ENCODE measurements at regions not wholly inside any gene's neighbourhood (a gene's known extent, or its start where the extent isn't known, plus 50 kb on each side); places are given as distances from the start of the nearest gene placed in this dataset.
"Not testable (repeated sequence)": the region's sequence is repeated elsewhere in the genome, so short reads cannot be mapped to it uniquely, and the experiment has no call there.

DNA sequence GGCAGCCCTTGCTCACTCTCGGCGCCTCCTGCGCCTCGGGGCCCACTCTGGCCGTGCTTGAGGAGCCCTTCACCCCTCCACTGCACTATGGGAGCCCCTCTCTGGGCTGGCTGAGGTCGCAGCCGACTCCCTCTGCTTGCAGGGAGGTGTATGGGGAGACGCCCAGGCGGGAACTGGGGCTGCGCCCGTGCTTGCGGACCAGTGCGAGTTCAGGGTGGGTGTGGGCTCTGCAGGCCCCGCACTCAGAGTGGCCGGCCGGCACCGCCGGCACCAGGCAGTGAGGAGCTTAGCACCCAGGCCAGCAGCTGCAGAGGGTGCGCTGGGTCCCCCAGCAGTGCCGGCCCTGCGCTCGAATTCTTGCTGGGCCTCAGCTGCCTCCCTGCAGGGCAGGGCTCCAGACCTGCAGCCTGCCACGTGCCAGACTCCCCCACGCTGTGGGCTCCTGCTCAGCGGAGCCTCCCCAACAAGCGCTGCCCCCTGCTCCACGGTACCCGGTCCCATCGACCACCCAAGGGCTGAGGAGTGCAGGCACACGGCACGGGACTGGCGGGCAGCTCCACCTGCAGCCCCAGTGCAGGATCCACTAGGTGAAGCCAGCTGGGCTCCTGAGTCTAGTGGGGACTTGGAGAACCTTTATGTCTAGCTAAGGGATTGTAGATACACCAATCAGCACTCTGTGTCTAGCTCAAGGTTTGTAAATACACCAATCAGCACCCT lies 54.0 kb upstream of the WWC2 start:
- ATAC-seq (ENCODE audit: poor library complexity); H3K36me3 Mint-ChIP-seq (ENCODE audit: low read depth); H3K4me3 ChIP-seq (ENCODE audit: low read length); H3K27ac Mint-ChIP-seq; H3K4me1 ChIP-seq (ENCODE audit: insufficient read depth, low read length); H3K4me3 Mint-ChIP-seq; DNase-seq; CTCF ChIA-PET; H3K9me3 Mint-ChIP-seq; H3K27ac ChIP-seq (ENCODE audit: low read depth in 1 of 2, low read length in 2 of 2); H3K36me3 ChIP-seq (ENCODE audit: insufficient read depth, low read length); H3K27me3 ChIP-seq (ENCODE audit: control insufficient read depth in 1 of 2, insufficient read depth in 2 of 2, low read length in 2 of 2); intact Hi-C loops (cut with DNase I, micrococcal nuclease); H3K4me1 Mint-ChIP-seq (ENCODE audit: low read depth); POLR2A ChIA-PET: not testable (repeated sequence)
- peaks cover 26% of the 10 kb centered on the region for H3K27me3 Mint-ChIP-seq
- peaks cover 0 to 11% of the 10 kb centered on the region in 2 experiments for H3K9me3 ChIP-seq (ENCODE audit: control insufficient read depth in 1 of 2, insufficient read depth in 1 of 2, low read length in 2 of 2)

DNA sequence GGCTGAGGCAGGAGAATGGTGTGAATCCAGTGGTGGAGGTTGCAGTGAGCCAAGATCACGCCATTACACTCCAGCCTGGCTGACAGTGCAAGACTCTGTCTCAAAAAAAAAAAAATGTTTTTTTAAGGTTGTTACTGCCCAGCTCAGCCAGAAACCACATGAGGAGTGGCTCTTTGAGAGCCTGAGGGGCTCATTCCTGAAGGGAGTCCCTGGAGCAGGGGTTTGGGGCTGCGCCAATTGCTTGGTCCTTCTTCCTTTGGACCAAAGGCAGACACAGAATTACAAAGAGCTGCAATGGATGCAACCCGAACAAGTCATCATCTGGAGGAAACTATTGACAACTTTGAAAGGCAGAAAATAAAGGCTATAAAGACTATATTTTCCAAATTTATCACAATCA lies 60.6 kb upstream of the WWC2 start:
- DNase-seq: no peak
- no peak overlapping the region for H3K27ac ChIP-seq (ENCODE audit: low read depth in 1 of 2, low read length in 2 of 2)
- TF ChIP-seq, protein P1, sequence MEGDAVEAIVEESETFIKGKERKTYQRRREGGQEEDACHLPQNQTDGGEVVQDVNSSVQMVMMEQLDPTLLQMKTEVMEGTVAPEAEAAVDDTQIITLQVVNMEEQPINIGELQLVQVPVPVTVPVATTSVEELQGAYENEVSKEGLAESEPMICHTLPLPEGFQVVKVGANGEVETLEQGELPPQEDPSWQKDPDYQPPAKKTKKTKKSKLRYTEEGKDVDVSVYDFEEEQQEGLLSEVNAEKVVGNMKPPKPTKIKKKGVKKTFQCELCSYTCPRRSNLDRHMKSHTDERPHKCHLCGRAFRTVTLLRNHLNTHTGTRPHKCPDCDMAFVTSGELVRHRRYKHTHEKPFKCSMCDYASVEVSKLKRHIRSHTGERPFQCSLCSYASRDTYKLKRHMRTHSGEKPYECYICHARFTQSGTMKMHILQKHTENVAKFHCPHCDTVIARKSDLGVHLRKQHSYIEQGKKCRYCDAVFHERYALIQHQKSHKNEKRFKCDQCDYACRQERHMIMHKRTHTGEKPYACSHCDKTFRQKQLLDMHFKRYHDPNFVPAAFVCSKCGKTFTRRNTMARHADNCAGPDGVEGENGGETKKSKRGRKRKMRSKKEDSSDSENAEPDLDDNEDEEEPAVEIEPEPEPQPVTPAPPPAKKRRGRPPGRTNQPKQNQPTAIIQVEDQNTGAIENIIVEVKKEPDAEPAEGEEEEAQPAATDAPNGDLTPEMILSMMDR (IDR thresholded peaks at IDR 0.05): no peak
- H3K4me3 ChIP-seq (ENCODE audit: low read length): no peak overlapping the region
- H3K4me1 Mint-ChIP-seq (ENCODE audit: low read depth): no peaks in the 10 kb centered on the region
- ChIA-PET CTCF (no interaction called here), POLR2A (no interaction called here)
- H3K4me1 ChIP-seq (ENCODE audit: insufficient read depth, low read length): no peaks in the 10 kb centered on the region
- peaks cover 3% of the 10 kb centered on the region for H3K9me3 Mint-ChIP-seq
- H3K9me3 ChIP-seq (ENCODE audit: control insufficient read depth in 1 of 2, insufficient read depth in 1 of 2, low read length in 2 of 2): no peaks in the 10 kb centered on the region
- H3K36me3 Mint-ChIP-seq (ENCODE audit: low read depth): no peaks in the 10 kb centered on the region
- no peak overlapping the region for H3K27ac Mint-ChIP-seq
- H3K4me3 Mint-ChIP-seq: no peak overlapping the region
- H3K36me3 ChIP-seq (ENCODE audit: insufficient read depth, low read length): no peaks in the 10 kb centered on the region
- intact Hi-C loops (cut with DNase I, micrococcal nuclease): no loop called here
- H3K27me3 ChIP-seq (ENCODE audit: control insufficient read depth in 1 of 2, insufficient read depth in 2 of 2, low read length in 2 of 2): no peaks in the 10 kb centered on the region
- peaks cover 23% of the 10 kb centered on the region for H3K27me3 Mint-ChIP-seq
- ATAC-seq (ENCODE audit: poor library complexity): no peak

DNA sequence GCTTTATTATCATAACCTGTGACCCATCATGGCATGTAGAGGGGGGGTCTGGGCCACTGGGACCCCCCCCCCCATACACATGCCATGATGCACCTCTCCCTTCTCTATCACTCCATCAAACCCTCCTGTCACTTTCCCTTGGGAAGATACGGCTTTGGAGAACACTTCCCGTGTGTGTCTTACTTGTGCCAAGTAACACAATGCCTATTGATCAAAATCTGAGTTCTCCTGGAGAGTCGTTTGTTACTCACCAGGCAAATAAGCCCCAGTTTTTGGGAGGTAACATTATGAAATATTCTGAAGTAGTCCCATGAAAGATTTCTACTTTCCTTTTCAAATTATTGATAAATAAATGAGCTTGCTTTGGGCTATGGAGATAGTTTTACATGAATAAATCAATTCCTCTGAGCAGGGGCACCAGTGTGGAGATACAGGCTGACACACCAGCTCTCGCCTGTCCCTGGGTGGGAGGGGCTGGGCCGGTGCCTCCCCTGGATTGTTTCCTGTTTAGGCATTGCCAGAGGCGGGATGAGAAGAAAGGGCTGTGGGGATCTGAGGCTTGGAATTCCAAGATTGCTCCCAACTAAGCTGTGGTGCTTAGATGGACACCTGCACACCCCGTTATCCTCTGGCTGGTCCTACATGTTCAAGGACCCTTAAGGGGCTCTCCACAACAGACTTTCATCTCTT lies 63.2 kb upstream of the WWC2 start:
- ChIA-PET POLR2A (no interaction called here), CTCF (no interaction called here)
- Mint-ChIP-seq H3K36me3 (ENCODE audit: low read depth) (no peaks in the 10 kb centered on the region), H3K4me3 (no peak overlapping the region), H3K4me1 (ENCODE audit: low read depth) (no peaks in the 10 kb centered on the region), H3K9me3 (peaks cover 3% of the 10 kb centered on the region), H3K27ac (no peak overlapping the region), H3K27me3 (peaks cover 20% of the 10 kb centered on the region)
- intact Hi-C loops (cut with DNase I, micrococcal nuclease): no loop called here
- Histone ChIP-seq H3K27me3 (ENCODE audit: control insufficient read depth in 1 of 2, insufficient read depth in 2 of 2, low read length in 2 of 2) (peaks cover 0 to 2% of the 10 kb centered on the region in 2 experiments), H3K9me3 (ENCODE audit: control insufficient read depth in 1 of 2, insufficient read depth in 1 of 2, low read length in 2 of 2) (no peaks in the 10 kb centered on the region), H3K27ac (ENCODE audit: low read depth in 1 of 2, low read length in 2 of 2) (no peak overlapping the region), H3K36me3 (ENCODE audit: insufficient read depth, low read length) (no peaks in the 10 kb centered on the region), H3K4me3 (ENCODE audit: low read length) (no peak overlapping the region), H3K4me1 (ENCODE audit: insufficient read depth, low read length) (no peaks in the 10 kb centered on the region)
- no peak for ATAC-seq (ENCODE audit: poor library complexity)
- no peak for DNase-seq
- TF ChIP-seq, protein P1 (IDR thresholded peaks at IDR 0.05): no peak
